NCI-H774 (cell line): ENCODE measurements at regions not wholly inside any gene's neighbourhood (a gene's known extent, or its start where the extent isn't known, plus 50 kb on each side); places are given as distances from the start of the nearest gene placed in this dataset.

Source experiments
- DNase-seq: peaks from one replicate; lab custom pipeline; 2025; lab: John Stamatoyannopoulos, UW

DNA sequence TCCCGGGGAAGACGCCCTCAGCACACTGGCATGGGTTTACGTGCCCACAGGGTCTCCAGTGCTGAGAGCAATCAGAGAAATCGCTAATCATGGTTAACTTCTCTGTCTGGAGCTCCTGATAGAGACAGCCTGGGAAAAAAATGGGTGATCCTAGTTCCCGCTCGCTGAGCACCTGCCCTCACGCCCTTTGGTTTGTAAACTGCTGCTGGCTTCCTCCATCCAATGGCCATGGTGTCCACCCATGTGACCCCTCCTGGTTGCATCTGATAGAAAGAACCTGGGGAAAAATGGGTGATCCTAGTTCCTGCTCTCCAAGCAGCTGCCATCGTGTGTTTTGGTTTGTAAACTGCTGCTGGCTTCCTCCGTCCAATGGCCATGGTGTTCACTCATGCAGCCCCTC is 402.2 kb downstream of the PRDM2 start:
- no peak for DNase-seq

DNA sequence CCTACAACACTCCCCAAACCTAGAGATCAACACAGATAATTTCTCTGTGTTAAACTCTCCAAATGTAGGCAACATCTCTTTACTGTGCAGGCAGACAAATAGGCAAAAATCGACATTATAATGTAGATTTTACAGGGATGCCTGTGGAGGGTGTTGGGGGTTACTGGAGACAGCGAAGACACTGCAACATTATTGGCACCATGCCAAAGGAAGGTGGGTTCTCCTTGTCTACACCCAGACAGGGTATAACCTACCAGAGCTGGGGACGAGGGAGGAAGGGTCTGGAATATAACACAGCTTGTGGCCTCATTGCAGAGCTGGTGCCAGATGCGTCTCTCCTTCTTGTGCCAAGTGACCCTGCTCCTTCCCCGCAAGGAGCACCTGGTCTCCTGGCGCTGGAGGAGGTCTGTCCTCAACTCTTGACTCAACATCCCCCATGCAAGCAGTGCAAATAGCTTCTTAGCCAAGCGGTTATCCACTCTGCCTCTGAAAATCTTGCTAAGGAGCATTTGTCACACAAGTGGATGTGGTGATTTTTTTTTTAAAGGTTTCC is 404.0 kb downstream of the PRDM2 start:
- DNase-seq, result no peak

DNA sequence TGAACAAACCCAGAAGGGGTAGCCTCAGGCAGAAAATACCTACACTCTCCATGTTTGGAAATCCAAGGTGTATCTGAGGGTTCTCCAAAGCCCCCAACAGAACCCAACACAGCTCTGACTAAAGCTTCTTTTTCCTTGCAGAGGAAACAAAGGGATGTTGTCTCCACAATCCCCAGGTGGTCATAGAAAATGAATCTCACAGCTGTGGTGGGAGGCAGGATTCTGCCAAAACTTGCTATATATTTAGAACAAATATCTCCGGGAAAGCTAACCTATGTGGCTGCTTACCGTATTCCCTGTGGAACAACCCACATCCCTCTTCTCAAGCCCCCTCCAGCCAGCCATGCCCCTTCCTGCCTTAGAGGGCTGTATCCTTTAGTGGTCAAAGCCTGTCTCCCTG is 406.1 kb downstream of the PRDM2 start:
- DNase-seq, result no peak

DNA sequence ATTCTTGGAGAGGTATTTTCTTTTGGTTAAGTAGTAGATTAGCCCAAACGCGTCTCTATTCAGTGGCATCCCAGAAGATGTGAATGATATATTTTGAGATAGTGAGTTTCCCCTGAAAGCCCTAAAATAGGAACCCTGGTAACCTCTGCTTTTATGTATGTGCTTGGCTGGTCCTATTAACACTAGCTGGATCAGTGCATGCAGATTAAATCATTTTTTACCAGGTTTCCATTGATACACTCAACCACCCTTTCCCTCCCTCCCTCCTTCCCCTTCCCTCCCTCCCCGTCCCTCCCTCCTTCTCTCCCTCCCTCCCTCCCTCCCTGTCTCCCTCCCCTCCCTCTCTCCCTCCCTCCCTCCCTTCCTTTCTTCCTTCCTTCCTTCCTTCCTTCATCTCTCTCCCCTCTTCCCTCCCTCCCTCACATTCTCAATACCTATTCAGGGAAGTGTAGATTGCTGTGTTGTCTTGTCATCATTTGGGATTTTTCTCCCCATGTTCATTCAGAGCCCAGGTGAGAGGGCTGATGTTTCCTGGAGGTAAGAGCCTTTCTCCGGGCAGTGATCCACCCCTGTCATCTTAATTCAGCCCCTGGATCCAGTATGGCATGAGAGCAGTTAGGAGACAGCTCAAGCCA is 406.8 kb downstream of the PRDM2 start:
- DNase-seq, result no peak

- peak; percentile 31 for DNase-seq
Observed at GRCh38 chr1:14108356-14109275, 408.6 kb downstream of the PRDM2 start.

DNA sequence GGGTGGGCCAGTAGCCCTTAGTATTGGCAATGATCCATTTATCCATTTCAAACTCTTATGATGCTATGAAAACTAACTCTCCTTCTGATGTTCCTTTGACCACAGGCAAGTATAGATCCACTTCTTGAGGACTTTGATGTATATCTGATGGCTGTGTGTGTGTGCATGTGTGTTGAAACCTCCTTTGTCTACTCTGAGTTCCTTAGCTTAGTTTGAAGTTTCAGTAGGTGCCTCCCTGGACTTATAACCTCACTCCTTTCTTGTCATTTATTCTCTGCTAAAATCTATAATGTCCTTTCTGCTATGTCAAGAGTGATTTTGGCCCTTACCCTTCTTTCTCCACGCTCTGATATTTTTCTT is 409.3 kb downstream of the PRDM2 start:
- no peak for DNase-seq

GRCh38 chr1:14110040-14110439 is 410.1 kb downstream of the PRDM2 start:
- DNase-seq, result no peak

GRCh38 chr1:14111121-14111520 is 411.1 kb downstream of the PRDM2 start:
- no peak for DNase-seq

- DNase-seq, result no peak
Observed at GRCh38 chr1:14112613-14113012, 412.6 kb downstream of the PRDM2 start.

GRCh38 chr1:14113271-14113670 is 413.3 kb downstream of the PRDM2 start:
- DNase-seq, result no peak

DNA sequence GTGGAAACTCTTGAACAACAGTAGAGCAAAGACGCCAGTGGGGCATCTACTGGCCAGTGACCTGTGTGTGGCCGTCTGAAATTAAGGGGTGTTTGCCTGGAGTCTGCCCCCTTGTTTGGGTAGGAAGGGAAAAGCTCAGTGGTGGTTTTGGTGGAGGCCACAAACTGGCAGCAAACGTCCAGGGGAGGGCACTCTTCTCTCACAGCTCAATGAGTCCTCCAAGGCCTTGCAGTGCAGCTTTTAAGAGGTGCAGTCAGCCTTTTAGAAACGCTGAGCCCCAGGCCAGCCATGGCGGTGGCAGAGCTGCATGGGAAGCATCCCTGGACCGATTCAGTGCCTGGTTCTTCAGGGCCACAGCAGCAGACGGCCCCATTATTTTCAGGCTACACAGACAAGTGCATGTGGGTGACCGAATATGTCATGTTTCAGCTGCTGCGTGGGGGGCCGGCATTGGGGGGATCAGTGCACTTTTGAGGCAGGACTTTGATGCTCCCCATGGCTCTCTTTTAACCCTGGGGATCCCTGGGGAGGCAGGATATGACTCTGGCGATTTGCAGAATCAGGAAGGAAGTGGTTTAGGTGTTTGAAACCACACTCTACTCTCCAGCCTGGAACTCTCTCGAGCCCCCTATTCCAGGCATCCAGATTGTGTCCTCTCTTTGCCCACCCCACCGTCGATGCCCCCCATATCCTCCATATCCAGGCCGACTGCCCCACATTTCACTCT is 414.0 kb downstream of the PRDM2 start:
- DNase-seq, result peak; percentile 44

DNA sequence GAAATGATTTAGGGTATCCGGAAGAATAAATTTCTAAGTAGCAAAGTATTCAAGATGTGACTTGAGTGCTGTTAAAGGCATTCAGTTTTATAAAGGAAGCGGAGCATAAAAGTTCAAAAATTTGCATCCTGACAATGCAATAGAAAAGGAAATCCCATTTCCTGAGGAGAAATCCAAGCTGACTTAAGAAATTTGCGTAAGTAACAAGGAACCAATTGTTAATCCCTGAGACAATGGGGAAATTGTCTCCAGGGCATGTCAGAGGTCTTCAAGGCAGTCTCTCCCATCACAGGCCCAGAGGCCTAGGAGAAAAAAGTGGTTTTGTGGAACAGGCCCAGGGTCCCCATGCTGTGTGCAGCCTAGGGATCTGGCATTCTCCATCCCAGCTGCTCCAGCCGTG is 416.0 kb downstream of the PRDM2 start:
- no peak for DNase-seq

DNA sequence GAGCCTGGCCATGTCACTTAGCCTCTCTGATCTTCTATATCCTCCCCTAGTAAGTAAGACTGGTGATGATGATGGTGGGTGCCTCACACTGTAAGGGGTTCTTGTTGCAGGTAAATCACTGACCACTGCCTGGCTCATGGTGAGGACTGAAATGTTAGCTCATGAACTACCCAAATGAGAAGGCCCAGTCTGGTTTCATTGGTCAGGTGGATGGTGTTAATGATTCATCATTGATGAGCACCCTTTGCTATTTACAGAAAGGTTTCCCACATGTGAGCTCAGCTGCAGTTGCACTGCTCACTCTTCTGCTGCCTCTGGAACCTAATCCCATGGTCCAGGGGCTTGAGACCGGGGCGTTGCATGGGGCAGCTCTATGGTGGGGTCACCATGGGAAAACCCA is 417.7 kb downstream of the PRDM2 start:
- no peak for DNase-seq

DNA sequence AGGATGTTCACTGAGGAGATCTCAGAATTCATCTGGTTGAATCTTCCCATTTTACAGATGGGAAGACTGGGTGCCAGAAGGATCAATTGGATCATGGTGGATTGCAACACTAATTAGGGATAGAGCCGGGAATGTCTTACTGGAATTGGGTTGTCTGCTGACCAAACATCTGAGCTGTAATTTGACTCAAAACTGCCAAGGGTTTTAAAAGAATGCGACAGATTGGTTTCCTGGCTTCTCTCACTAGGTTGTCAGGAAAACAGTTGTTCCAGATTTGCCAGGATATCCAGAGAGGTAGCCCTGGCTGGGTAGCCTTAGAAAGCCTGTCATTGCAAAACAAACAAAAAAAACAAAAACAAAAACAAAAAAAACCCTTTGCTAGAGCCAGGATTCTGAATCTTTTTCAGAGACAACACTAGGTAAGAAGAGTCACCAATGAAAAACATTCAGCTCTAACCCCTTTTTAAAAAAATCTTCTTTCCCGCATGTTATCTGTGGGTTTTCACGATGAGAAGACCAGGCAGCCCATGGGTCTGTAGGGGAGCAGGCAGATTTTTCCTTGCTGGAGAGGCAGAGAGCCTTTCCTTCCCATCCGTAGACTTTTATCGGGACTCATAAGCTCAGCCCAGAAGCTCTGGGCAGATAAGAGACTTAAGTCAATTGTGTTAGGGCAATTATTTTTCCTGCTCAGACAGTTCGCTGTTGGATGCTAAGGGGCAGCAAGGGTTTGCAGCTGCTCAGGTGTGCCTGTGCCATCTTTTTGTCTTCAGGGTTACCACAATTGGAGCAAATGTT is 418.9 kb downstream of the PRDM2 start:
- no peak for DNase-seq

GRCh38 chr1:14120895-14121294 is 420.9 kb downstream of the PRDM2 start:
- no peak for DNase-seq

DNA sequence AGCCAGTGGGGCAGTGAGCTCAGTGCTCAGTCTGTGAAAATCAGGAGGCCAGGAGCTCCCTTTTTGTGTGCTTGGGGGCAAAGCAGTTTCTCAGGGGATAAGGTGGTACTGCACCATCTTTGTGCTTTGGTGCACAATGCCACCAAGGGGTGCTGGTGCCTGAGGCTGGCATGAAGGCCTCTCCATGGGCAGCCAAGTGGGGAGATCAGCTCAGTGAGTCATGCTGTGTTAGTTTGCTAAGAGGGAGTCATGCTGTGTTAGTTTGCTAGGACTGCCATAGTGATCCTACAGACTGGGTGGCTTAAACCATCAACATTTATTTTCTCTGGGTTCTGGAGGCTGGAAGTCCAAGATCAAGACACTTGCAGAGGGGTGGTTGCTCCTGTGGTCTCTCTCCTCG is 428.1 kb downstream of the PRDM2 start:
- no peak for DNase-seq

DNA sequence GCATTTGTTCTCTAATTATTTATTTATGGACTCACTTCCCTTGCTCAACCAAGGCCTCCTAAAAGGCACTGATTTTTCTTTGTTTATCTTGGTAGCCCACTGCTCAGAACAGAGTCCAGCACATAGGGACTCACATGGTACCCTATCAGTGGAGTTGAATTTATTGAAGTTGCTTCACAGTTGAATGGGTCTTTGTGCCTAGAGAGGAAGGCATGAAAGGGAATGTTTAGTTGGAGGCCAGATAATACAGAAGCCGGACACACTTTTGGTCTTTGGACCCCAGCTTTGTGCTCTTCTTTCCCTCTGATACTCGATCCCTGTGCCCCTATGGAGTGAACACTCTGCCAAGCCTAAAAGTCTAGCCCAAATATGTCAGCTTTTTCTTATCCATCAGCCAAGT is 429.0 kb downstream of the PRDM2 start:
- no peak for DNase-seq

- no peak for DNase-seq
Observed at GRCh38 chr1:14135070-14135469, 435.1 kb downstream of the PRDM2 start.

GRCh38 chr1:14136152-14136763 is 436.3 kb downstream of the PRDM2 start:
- DNase-seq, result no peak

- no peak for DNase-seq
Observed at GRCh38 chr1:14136881-14137280, 436.9 kb downstream of the PRDM2 start.

- DNase-seq, result no peak
Observed at GRCh38 chr1:14137411-14138134, 437.6 kb downstream of the PRDM2 start.
